ENCODE measurements at regions not wholly inside any gene's neighbourhood (a gene's known extent, or its start where the extent isn't known, plus 50 kb on each side); places are given as distances from the start of the nearest gene placed in this dataset.

GRCh38 chr14:54241517-54241916, 155.3 kb upstream of the CDKN3 start:
- POLR2A ChIA-PET (ENCODE audit: partially characterized antibody): no interaction called here
- Histone ChIP-seq H3K4me3 (ENCODE audit: extremely low read depth in 1 of 4, insufficient read depth in 2 of 4, low read depth in 3 of 4, low read length in 4 of 4) (no peak overlapping the region), H3K14ac (ENCODE audit: insufficient read length) (no peak overlapping the region), H3K27me3 (replicated peaks in 1 of 4; ENCODE audit: control insufficient read depth in 3 of 4, extremely low read depth in 1 of 4, insufficient read depth in 3 of 4, low read length in 3 of 4) (no peaks in the 10 kb centered on the region), H3K23ac (ENCODE audit: insufficient read length) (no peak overlapping the region), H3K18ac (ENCODE audit: extremely low read depth, low read length) (no peak overlapping the region), H3K27ac (ENCODE audit: low read depth, low read length) (no peak overlapping the region), H2BK5ac (ENCODE audit: low read depth, low read length) (no peak overlapping the region), H3K23me2 (ENCODE audit: low read depth, low read length) (no peaks in the 10 kb centered on the region), H3K56ac (replicated peaks; ENCODE audit: insufficient read length, low read depth, low read length) (no peak overlapping the region), H3K79me2 (ENCODE audit: control insufficient read depth in 1 of 2, insufficient read depth in 2 of 2, low read length in 2 of 2) (no peaks in the 10 kb centered on the region), H2BK120ac (replicated peaks; ENCODE audit: low read depth, low read length) (no peak overlapping the region), H4K8ac (ENCODE audit: extremely low read depth, insufficient read depth, low read length) (no peak overlapping the region), H3K9ac (replicated peaks in 1 of 4; ENCODE audit: extremely low read depth in 1 of 4, low read depth in 3 of 4, low read length in 3 of 4) (no peak overlapping the region), H3K36me3 (ENCODE audit: control insufficient read depth in 2 of 4, insufficient read depth in 4 of 4, low read length in 3 of 4) (no peaks in the 10 kb centered on the region), H3K4me2 (ENCODE audit: insufficient read depth in 1 of 2, low read depth in 2 of 2, low read length in 2 of 2) (no peak overlapping the region), H3K4ac (replicated peaks; ENCODE audit: insufficient read length, low read depth, low read length) (no peak overlapping the region), H4K91ac (replicated peaks; ENCODE audit: insufficient read length, low read length) (no peak overlapping the region), H4K5ac (ENCODE audit: insufficient read length, low read depth, low read length) (no peak overlapping the region), H3K79me1 (ENCODE audit: low read depth, low read length) (no peaks in the 10 kb centered on the region), H2AFZ (ENCODE audit: low read length) (no peak overlapping the region), H2AK5ac (ENCODE audit: low read depth, low read length) (no peak overlapping the region; the same call in 1 of the 2 replicates), H2BK20ac (ENCODE audit: low read length) (no peak overlapping the region), H3K9me3 (ENCODE audit: insufficient read depth in 2 of 2, low read depth in 1 of 2, low read length in 1 of 2) (peaks cover 17 to 21% of the 10 kb centered on the region in 2 experiments), H2BK12ac (ENCODE audit: low read depth, low read length) (no peak overlapping the region), H4K20me1 (replicated peaks in 1 of 2; ENCODE audit: control insufficient read depth in 1 of 2, insufficient read depth in 2 of 2, low read length in 2 of 2) (no peaks in the 10 kb centered on the region), H2BK15ac (ENCODE audit: low read length) (no peak overlapping the region), H3K4me1 (replicated peaks in 1 of 4; ENCODE audit: control insufficient read depth in 3 of 4, insufficient read depth in 4 of 4, low read length in 3 of 4) (no peaks in the 10 kb centered on the region)
- no peak for DNase-seq (ENCODE audit: low read depth in 1 of 2, low spot score in 2 of 2)
- TF ChIP-seq SAP30 (IDR thresholded peaks at IDR 0.05; ENCODE audit: insufficient read depth, insufficient replicate concordance, low read length) (no peak), TEAD4 (IDR thresholded peaks at IDR 0.05; ENCODE audit: low read depth, low read length) (no peak), ASH2L (IDR thresholded peaks at IDR 0.05; ENCODE audit: low read length) (no peak), E2F6 (IDR thresholded peaks at IDR 0.05) (no peak), CREB1 (IDR thresholded peaks at IDR 0.05) (no peak), FOSL1 (IDR thresholded peaks at IDR 0.05; ENCODE audit: insufficient read depth, low read depth, low read length) (no peak), EZH2 (IDR thresholded peaks at IDR 0.05; ENCODE audit: low read depth, low read length, severe bottlenecking) (no peak), CTCF (IDR thresholded peaks at IDR 0.05; ENCODE audit: control extremely low read depth in 1 of 3, insufficient read depth in 1 of 3, low read depth in 1 of 3, low read length in 3 of 3) (no peak)
- CTCF ChIA-PET (ENCODE audit: partially characterized antibody): interaction anchor here (0.7 to 1.3 kb wide), 3 partner anchors 11 to 107 kb away, joined by 3 read pairs; no protein-coding TSS in a partner anchor
- FAIRE-seq: no peak
- 81% methylated on average over 3 of the region's 3 CpGs; no CpG with 5 or more reads in 1 of the 2 experiments for WGBS, 2 experiments (ENCODE audit: extremely low coverage in 1 of 2, insufficient coverage in 1 of 2, insufficient read length in 1 of 2, insufficient replicate concordance in 2 of 2, low coverage in 1 of 2, low lambda C conversion rate in 2 of 2, missing lambda C conversion rate in 1 of 2)
